Rectal smooth muscle tissue (tissue), 1 donor: ENCODE measurements at regions not wholly inside any gene's neighbourhood (a gene's known extent, or its start where the extent isn't known, plus 50 kb on each side); places are given as distances from the start of the nearest gene placed in this dataset.

Experiments
- H3K27ac ChIP-seq: one replicate; pipeline ENCODE4 v1.7.0; 2013; ENCODE audit warnings: low read depth, low read length, inconsistent platforms
- H3K27me3 ChIP-seq: one replicate; pipeline ENCODE4 v1.7.0; 2013; ENCODE audit warnings: low read length; ENCODE audit not compliant: control insufficient read depth, insufficient read depth
- H3K36me3 ChIP-seq: one replicate; pipeline ENCODE4 v1.7.0; 2013; ENCODE audit warnings: low read length; ENCODE audit not compliant: control insufficient read depth, insufficient read depth
- H3K4me1 ChIP-seq: one replicate; pipeline ENCODE4 v1.7.0; 2013; ENCODE audit warnings: low read length; ENCODE audit not compliant: control insufficient read depth, insufficient read depth
- H3K4me3 ChIP-seq: one replicate; pipeline ENCODE4 v1.7.0; 2013; ENCODE audit warnings: low read length
- H3K9ac ChIP-seq: one replicate; pipeline ENCODE4 v1.7.0; 2013; ENCODE audit warnings: low read length

DNA sequence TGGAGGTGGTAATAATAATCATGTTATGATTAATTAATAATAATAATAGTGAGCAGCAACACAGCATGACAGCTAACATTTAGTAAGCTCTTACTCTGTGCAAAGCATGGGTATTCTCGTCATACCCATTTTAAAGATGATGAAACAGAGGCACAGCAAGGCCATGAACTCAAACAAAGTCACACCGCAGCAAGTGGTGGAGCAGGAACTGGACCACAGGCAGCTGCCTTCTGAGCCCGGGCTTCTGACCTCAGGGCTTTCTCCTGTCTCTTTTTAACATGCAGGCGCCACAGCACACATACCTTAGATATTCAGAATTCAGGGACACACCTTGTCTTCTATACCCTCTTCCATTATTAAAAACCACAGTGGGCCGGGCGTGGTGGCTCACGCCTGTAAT, 50.7 kb upstream of the SPATA12 start:
- H3K36me3 ChIP-seq = no peaks in the 10 kb centered on the region
- H3K27me3 ChIP-seq = no peaks in the 10 kb centered on the region
- H3K9ac ChIP-seq = no peak overlapping the region
- peak overlapping the region; percentile 93 for H3K27ac ChIP-seq
- no peak overlapping the region for H3K4me3 ChIP-seq
- peaks cover 50% of the 10 kb centered on the region for H3K4me1 ChIP-seq

DNA sequence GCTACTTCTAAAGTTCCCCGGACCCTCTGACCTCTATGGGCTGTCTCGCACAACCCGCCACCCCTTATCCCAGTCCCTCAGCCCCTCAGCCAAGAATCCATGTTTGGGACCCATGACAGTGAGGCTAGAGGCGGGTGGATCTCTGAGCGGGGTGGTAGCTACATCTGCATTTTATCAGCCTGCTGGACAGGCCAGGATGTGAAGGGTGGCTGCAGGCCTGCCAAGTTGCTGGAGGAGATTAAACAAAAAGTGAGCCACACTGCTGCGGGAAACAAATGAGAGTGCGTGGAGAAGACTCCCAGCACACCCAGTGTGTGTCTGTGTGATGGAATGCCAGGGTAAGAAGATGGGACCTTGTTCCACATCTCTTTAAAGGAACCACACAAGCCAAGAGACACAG, 51.1 kb upstream of the SPATA12 start:
- Histone ChIP-seq H3K9ac (no peak overlapping the region), H3K36me3 (no peaks in the 10 kb centered on the region), H3K27me3 (no peaks in the 10 kb centered on the region), H3K27ac (peak overlapping the region; percentile 93), H3K4me3 (no peak overlapping the region), H3K4me1 (peaks cover 50% of the 10 kb centered on the region)

DNA sequence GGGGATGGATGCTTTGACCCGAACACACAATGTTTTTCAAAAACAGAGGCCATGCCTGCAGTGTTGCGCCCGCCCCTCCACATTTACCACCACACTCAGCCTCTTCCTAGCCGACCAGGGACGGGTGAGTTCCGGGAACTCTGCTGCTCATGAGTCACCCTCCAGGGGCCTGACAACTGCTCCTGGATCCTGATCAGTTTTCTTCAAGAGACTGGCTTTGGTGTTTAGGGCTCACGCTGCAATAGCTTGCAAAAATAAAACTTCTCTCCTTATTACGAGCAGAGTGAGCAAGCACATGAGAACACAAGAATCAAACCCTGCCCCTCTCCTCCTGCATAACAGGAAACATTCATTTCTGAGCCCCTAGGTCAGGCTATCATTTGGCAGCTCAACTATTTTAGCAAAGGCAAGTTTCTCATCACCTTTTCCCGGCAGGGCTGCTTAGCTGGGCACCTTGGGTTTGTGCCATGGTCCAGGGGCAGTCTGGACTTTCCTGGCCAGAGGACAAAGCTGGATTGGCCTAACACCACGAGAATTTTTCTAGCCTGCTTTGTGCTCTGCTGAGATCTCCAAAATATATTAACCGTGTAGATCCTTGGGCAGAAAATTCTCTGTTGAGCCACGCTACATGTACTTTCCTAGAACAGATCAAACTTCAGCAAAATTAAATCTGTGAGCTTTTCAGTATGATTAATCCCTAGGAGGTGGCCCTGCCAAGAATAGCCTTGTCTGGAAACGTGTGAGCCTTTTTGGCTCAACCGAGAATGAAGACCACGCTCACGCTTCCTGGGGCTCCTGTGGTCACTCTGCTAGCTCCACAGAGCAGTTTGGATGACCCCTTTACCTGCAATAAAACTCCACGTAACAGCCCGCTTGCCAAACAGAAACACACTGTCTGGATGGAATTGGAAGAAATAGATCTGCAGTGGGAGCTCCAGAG, 52.7 kb upstream of the SPATA12 start:
- Histone ChIP-seq H3K4me3 (no peak overlapping the region), H3K36me3 (no peaks in the 10 kb centered on the region), H3K27ac (peak overlapping the region; percentile 93), H3K9ac (peak overlapping the region; percentile 10), H3K27me3 (no peaks in the 10 kb centered on the region), H3K4me1 (peaks cover 50% of the 10 kb centered on the region)

DNA sequence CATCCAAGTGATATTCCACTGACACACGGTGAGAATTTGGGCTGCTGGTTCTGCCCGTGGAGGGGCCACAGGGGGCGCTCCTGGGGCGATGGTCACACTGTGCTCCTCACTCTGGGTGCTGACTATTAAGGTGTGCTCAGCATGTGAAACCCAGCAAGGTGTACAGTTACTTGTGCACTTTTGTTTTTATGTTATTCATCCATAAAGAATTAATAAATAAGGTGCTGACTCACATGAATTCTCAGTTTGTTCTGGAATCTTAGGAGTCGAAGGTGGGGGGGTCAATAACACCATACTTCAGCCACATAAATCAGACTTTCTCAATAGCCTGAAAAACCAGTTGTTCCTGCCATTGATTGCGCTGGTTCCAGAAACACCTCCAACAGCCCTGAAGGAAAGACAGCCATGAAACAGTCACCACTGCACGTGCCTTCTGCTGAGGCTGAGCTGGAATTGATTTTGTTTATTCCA, 53.5 kb upstream of the SPATA12 start:
- Histone ChIP-seq H3K4me3 (no peak overlapping the region), H3K27me3 (no peaks in the 10 kb centered on the region), H3K27ac (peak overlapping the region; percentile 93), H3K9ac (no peak overlapping the region), H3K36me3 (no peaks in the 10 kb centered on the region), H3K4me1 (peaks cover 50% of the 10 kb centered on the region)

GRCh38 chr3:57006179-57006657, 54.2 kb upstream of the SPATA12 start:
- Histone ChIP-seq H3K27ac (peak overlapping the region; percentile 93), H3K27me3 (no peaks in the 10 kb centered on the region), H3K4me1 (peaks cover 47% of the 10 kb centered on the region), H3K36me3 (no peaks in the 10 kb centered on the region), H3K4me3 (no peak overlapping the region), H3K9ac (no peak overlapping the region)

GRCh38 chr3:57004229-57004628, 56.2 kb upstream of the SPATA12 start:
- Histone ChIP-seq H3K9ac (no peak overlapping the region), H3K4me3 (no peak overlapping the region), H3K4me1 (peaks cover 36% of the 10 kb centered on the region), H3K27ac (no peak overlapping the region), H3K36me3 (no peaks in the 10 kb centered on the region), H3K27me3 (no peaks in the 10 kb centered on the region)

- Histone ChIP-seq H3K27me3 (no peaks in the 10 kb centered on the region), H3K4me3 (no peak overlapping the region), H3K4me1 (peaks cover 34% of the 10 kb centered on the region), H3K9ac (no peak overlapping the region), H3K36me3 (no peaks in the 10 kb centered on the region), H3K27ac (no peak overlapping the region)
These were observed 56.8 kb upstream of the SPATA12 start for GRCh38 chr3:57003676-57004075.

- Histone ChIP-seq H3K27me3 (no peaks in the 10 kb centered on the region), H3K4me3 (no peak overlapping the region), H3K36me3 (no peaks in the 10 kb centered on the region), H3K9ac (no peak overlapping the region), H3K4me1 (peaks cover 28% of the 10 kb centered on the region), H3K27ac (no peak overlapping the region)
These were observed 59.1 kb upstream of the SPATA12 start for GRCh38 chr3:57001356-57001755.

- no peak overlapping the region for H3K27ac ChIP-seq
- no peaks in the 10 kb centered on the region for H3K27me3 ChIP-seq
- peaks cover 22% of the 10 kb centered on the region for H3K4me1 ChIP-seq
- H3K4me3 ChIP-seq = no peak overlapping the region
- H3K9ac ChIP-seq = no peak overlapping the region
- H3K36me3 ChIP-seq = no peaks in the 10 kb centered on the region
These were observed 60.5 kb upstream of the SPATA12 start for GRCh38 chr3:57000012-57000411.

DNA sequence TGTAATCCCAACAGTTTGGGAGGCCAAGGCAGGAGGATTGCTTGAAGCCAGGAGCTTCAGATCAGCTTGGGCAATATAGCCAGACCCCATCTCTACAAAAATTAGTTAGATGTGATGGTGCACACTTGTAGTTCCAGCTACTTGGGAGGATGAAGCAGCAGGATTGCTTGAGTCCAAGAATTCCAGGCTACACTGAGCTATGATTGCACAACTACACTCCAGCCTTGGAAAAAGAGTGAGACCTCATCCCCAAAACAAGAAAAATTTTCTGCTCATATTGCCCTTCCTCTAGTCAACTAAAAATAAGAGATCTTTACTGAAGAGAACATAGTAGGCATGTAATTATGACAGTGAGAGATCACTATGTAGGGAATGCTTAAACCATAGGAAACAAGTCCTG, 60.9 kb upstream of the SPATA12 start:
- Histone ChIP-seq H3K36me3 (no peaks in the 10 kb centered on the region), H3K4me1 (peaks cover 22% of the 10 kb centered on the region), H3K27me3 (no peaks in the 10 kb centered on the region), H3K9ac (no peak overlapping the region), H3K4me3 (no peak overlapping the region), H3K27ac (no peak overlapping the region)

GRCh38 chr3:56998076-56998529, 62.4 kb upstream of the SPATA12 start:
- H3K4me1 ChIP-seq = peaks cover 18% of the 10 kb centered on the region
- H3K4me3 ChIP-seq = no peak overlapping the region
- peak overlapping the region; percentile 79 for H3K27ac ChIP-seq
- H3K27me3 ChIP-seq = no peaks in the 10 kb centered on the region
- no peak overlapping the region for H3K9ac ChIP-seq
- no peaks in the 10 kb centered on the region for H3K36me3 ChIP-seq

- no peaks in the 10 kb centered on the region for H3K27me3 ChIP-seq
- H3K9ac ChIP-seq = no peak overlapping the region
These were observed 62.8 kb upstream of the SPATA12 start for GRCh38 chr3:56997675-56998074.

GRCh38 chr3:56997041-56997440, 63.4 kb upstream of the SPATA12 start:
- no peak overlapping the region for H3K4me3 ChIP-seq
- no peaks in the 10 kb centered on the region for H3K27me3 ChIP-seq
- peak overlapping the region; percentile 79 for H3K27ac ChIP-seq
- peaks cover 18% of the 10 kb centered on the region for H3K4me1 ChIP-seq
- H3K36me3 ChIP-seq = no peaks in the 10 kb centered on the region
- H3K9ac ChIP-seq = no peak overlapping the region

More at GRCh38 chr3:56997675-56998074, 62.8 kb upstream of the SPATA12 start:
- H3K4me1 ChIP-seq = peaks cover 18% of the 10 kb centered on the region
- H3K36me3 ChIP-seq = no peaks in the 10 kb centered on the region
- no peak overlapping the region for H3K4me3 ChIP-seq
- H3K27ac ChIP-seq = peak overlapping the region; percentile 79
